GM12891 (cell line): ENCODE measurements at regions not wholly inside any gene's neighbourhood (a gene's known extent, or its start where the extent isn't known, plus 50 kb on each side); places are given as distances from the start of the nearest gene placed in this dataset.

Experiments used
- POLR2AphosphoS5 ChIP-seq: IDR thresholded peaks from 2 replicates; pipeline ENCODE4 v1.6.1; 2011; ENCODE audit warnings: low read depth, low read length, control low read depth
- TAF1 ChIP-seq: IDR thresholded peaks from 2 replicates; pipeline ENCODE4 v1.6.1; 2011; ENCODE audit warnings: low read depth, low read length, control low read depth

GRCh38 chr10:106338486-106338885, 826.0 kb downstream of the SORCS1 start:
- TF ChIP-seq TAF1 (no peak), POLR2AphosphoS5 (no peak)
